ENCODE measurements at regions not wholly inside any gene's neighbourhood (a gene's known extent, or its start where the extent isn't known, plus 50 kb on each side); places are given as distances from the start of the nearest gene placed in this dataset.

DNA sequence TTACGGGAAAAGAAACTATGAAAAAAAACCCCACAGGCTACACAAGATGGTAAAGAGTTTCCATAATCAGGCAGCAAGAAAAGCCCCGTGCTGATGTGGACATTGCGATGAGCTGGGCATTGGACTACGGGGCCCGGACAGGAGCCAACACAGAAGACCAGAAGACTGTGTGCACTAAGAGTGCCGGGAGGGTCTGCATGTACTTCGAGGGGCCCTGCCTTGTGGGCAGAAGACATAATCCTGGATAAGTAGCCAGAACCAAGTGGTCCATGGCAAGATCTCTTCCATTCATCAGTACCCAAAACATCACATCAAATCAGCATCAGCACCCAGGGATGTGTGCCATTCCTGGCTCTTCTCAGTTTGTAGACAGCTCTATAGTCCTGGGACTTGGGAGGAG is 317.8 kb downstream of the FGF9 start:
- no peak for TF ChIP-seq POLR2A (IDR thresholded peaks at IDR 0.05)
- TF ChIP-seq, protein P1, sequence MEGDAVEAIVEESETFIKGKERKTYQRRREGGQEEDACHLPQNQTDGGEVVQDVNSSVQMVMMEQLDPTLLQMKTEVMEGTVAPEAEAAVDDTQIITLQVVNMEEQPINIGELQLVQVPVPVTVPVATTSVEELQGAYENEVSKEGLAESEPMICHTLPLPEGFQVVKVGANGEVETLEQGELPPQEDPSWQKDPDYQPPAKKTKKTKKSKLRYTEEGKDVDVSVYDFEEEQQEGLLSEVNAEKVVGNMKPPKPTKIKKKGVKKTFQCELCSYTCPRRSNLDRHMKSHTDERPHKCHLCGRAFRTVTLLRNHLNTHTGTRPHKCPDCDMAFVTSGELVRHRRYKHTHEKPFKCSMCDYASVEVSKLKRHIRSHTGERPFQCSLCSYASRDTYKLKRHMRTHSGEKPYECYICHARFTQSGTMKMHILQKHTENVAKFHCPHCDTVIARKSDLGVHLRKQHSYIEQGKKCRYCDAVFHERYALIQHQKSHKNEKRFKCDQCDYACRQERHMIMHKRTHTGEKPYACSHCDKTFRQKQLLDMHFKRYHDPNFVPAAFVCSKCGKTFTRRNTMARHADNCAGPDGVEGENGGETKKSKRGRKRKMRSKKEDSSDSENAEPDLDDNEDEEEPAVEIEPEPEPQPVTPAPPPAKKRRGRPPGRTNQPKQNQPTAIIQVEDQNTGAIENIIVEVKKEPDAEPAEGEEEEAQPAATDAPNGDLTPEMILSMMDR (IDR thresholded peaks at IDR 0.05): no peak
